B cell (primary cell): ENCODE measurements at regions not wholly inside any gene's neighbourhood (a gene's known extent, or its start where the extent isn't known, plus 50 kb on each side); places are given as distances from the start of the nearest gene placed in this dataset.

ENCODE experiments used
- ATAC-seq: fragments of 200-7000 bp; cut with Tn5 transposase; one replicate; pipeline ENCODE4 v1.10.0; 2021; ENCODE audit warnings: low read depth, mild to moderate bottlenecking, moderate number of reproducible peaks, moderate library complexity
- CTCF ChIA-PET: fragments of 350-600 bp; sonication (Branson Sonifier 250); formaldehyde crosslinking; loops from one replicate; lab custom pipeline; 2021; ENCODE audit warnings: antibody characterized with exemption, inconsistent platforms; lab: Charles Lee
- POLR2A ChIA-PET: fragments of 350-600 bp; sonication (Branson Sonifier 250); formaldehyde crosslinking; loops from one replicate; lab custom pipeline; 2021; ENCODE audit warnings: antibody characterized with exemption; lab: Charles Lee
- DNase-seq: peaks from one replicate; pipeline ENCODE4 v3.0.0; 2013
- H2AFZ ChIP-seq: 2 replicates; pipeline ENCODE4 v1.6.1; 2012; ENCODE audit warnings: mild to moderate bottlenecking, low read depth, low read length; ENCODE audit not compliant: insufficient read depth, poor library complexity, severe bottlenecking
- H3K27ac ChIP-seq, 2 donors: 1 replicate in 1 of 2; 2 replicates in 1 of 2; pipeline ENCODE4 v1.5.1; 2012 to 2013; ENCODE audit warnings: low read length in 2 of 2, mild to moderate bottlenecking in 2 of 2, moderate library complexity in 1 of 2
- H3K27me3 ChIP-seq, 4 experiments: fragments of 200-600 bp in 1 of 4; sonication (generic) in 1 of 4; replicated peaks in 1 of 4; 1 replicate in 2 of 4; 2 replicates in 2 of 4; pipeline versions ENCODE4 v1.6.1 to v1.7.0; 2013 to 2016; ENCODE audit warnings: low read length in 3 of 4, mild to moderate bottlenecking in 2 of 4, mixed read lengths in 1 of 4, moderate library complexity in 1 of 4; ENCODE audit not compliant: insufficient read depth in 4 of 4, control insufficient read depth in 3 of 4; ENCODE audit errors: control extremely low read depth in 1 of 4
- H3K36me3 ChIP-seq, 2 experiments: replicated peaks in 1 of 2; 1 replicate in 1 of 2; 2 replicates in 1 of 2; pipeline versions ENCODE4 v1.6.1 to v1.7.1; 2013; ENCODE audit warnings: low read length in 1 of 2; ENCODE audit not compliant: insufficient read depth in 2 of 2, control insufficient read depth in 1 of 2; ENCODE audit errors: control extremely low read depth in 1 of 2, extremely low read depth in 1 of 2
- H3K4me1 ChIP-seq, 2 donors: fragments of 200-600 bp in 1 of 2; sonication (generic) in 1 of 2; 1 replicate in 1 of 2; 2 replicates in 1 of 2; pipeline versions ENCODE4 v1.5.1 to v1.6.1; 2013 to 2017; ENCODE audit warnings: low read length in 2 of 2; ENCODE audit not compliant: control insufficient read depth in 2 of 2, insufficient read depth in 2 of 2
- H3K4me2 ChIP-seq: replicated peaks from 2 replicates; pipeline ENCODE3; 2012; ENCODE audit warnings: mild to moderate bottlenecking, low read depth, low read length; ENCODE audit not compliant: poor library complexity, severe bottlenecking
- H3K4me3 ChIP-seq, 5 experiments: fragments of 200-600 bp in 1 of 5; sonication (generic) in 1 of 5; 1 replicate in 3 of 5; 2 replicates in 2 of 5; pipeline versions ENCODE4 v1.5.1 to v1.7.0; 2011 to 2016; ENCODE audit warnings: low read length in 4 of 5, mild to moderate bottlenecking in 4 of 5, low read depth in 2 of 5, control low read depth in 1 of 5, moderate library complexity in 1 of 5; ENCODE audit not compliant: insufficient read depth in 1 of 5; ENCODE audit errors: control extremely low read depth in 1 of 5, extremely low read depth in 1 of 5
- H3K79me2 ChIP-seq: fragments of 200-600 bp; sonication (generic); one replicate; pipeline ENCODE4 v1.6.0; 2016; ENCODE audit warnings: low read length; ENCODE audit not compliant: control insufficient read depth, insufficient read depth
- H3K9ac ChIP-seq: fragments of 200-600 bp; sonication (generic); 2 replicates; pipeline ENCODE4 v1.6.1; 2017; ENCODE audit warnings: mild to moderate bottlenecking, low read length, moderate library complexity
- H3K9me3 ChIP-seq, 3 donors: one replicate each; pipeline versions ENCODE4 v1.6.1 to v1.7.1; 2013; ENCODE audit warnings: low read length in 2 of 3; ENCODE audit not compliant: control insufficient read depth in 2 of 3, insufficient read depth in 1 of 3; ENCODE audit errors: control extremely low read depth in 1 of 3
- H4K20me1 ChIP-seq: 2 replicates; pipeline ENCODE4 v1.6.0; 2012; ENCODE audit warnings: mild to moderate bottlenecking, low read length; ENCODE audit not compliant: insufficient read depth, control insufficient read depth, poor library complexity, severe bottlenecking
- H3K27ac Mint-ChIP-seq: one replicate; pipeline ENCODE4 v1.8.0; 2021; ENCODE audit warnings: mixed read lengths
- H3K27me3 Mint-ChIP-seq: one replicate; pipeline ENCODE4 v1.8.0; 2021; ENCODE audit warnings: mixed read lengths
- H3K4me1 Mint-ChIP-seq: one replicate; pipeline ENCODE4 v1.8.0; 2021; ENCODE audit warnings: mixed read lengths
- H3K4me3 Mint-ChIP-seq: one replicate; pipeline ENCODE4 v1.8.0; 2021; ENCODE audit warnings: mixed read lengths
- H3K9me3 Mint-ChIP-seq: one replicate; pipeline ENCODE4 v1.8.0; 2022; ENCODE audit warnings: mixed read lengths; ENCODE audit not compliant: insufficient read depth
- CTCF ChIP-seq: fragments of 200-600 bp; IDR thresholded peaks from one replicate; pipeline ENCODE4 v1.8.0; 2022; ENCODE audit warnings: antibody characterized with exemption, mild to moderate bottlenecking
- EZH2 ChIP-seq: IDR thresholded peaks from 2 replicates; pipeline ENCODE4 v1.6.1; 2012; ENCODE audit warnings: borderline replicate concordance, low read depth, mild to moderate bottlenecking, moderate library complexity, low read length; ENCODE audit not compliant: insufficient read depth, poor library complexity, severe bottlenecking
- WGBS: methylation state at CpG from one replicate; pipeline ENCODE4 v1.1.5; 2013; ENCODE audit warnings: missing lambda C conversion rate; ENCODE audit not compliant: insufficient coverage; 5-methylcytosine and 5-hydroxymethylcytosine counted together
- intact Hi-C: fragments of 100-400 bp; cut with micrococcal nuclease; formaldehyde crosslinking; loops from one replicate; pipeline ENCODE4 v1.10.0; 2022

DNA sequence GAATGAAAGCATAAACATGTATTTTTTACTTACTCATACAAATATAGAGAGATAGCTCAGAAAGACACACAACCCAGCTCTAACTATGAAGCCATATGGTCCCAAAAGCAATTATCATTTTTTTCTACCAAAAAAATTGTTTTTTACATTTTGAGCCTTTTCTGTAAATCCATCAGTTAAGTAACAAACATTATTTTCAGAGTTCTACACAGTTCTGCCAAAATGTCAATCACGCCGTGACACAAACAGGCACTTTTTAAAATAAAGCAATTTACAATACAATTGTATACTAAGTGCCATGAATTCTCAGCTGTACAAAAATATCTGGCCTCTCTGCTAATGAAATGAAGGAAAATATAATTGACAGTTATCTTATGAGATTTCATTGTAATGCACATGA, 201.4 kb upstream of the ID4 start:
- Mint-ChIP-seq H3K4me1 (no peaks in the 10 kb centered on the region), H3K27me3 (no peaks in the 10 kb centered on the region), H3K4me3 (no peak overlapping the region), H3K9me3 (no peaks in the 10 kb centered on the region), H3K27ac (no peak overlapping the region)
- no peaks in the 10 kb centered on the region for H3K36me3 ChIP-seq
- H3K27ac ChIP-seq: no peak overlapping the region
- no peak overlapping the region for H3K4me2 ChIP-seq
- DNase-seq (no peak), ATAC-seq (no peak)
- ChIA-PET CTCF (no interaction called here), POLR2A (no interaction called here)
- H3K4me3 ChIP-seq: no peak overlapping the region
- H4K20me1 ChIP-seq: no peaks in the 10 kb centered on the region
- H2AFZ ChIP-seq: no peak overlapping the region
- H3K4me1 ChIP-seq: no peaks in the 10 kb centered on the region
- TF ChIP-seq CTCF (no peak), EZH2 (no peak)
- no peak overlapping the region for H3K9ac ChIP-seq
- H3K9me3 ChIP-seq: peaks cover 0 to 4% (median 0%) of the 10 kb centered on the region in 3 donors
- H3K79me2 ChIP-seq: no peaks in the 10 kb centered on the region
- no peaks in the 10 kb centered on the region for H3K27me3 ChIP-seq
- WGBS: no CpG with 5 or more reads among the region's 2 CpGs
- intact Hi-C loops: no loop called here

- H3K27ac Mint-ChIP-seq: no peak overlapping the region
- H3K4me1 ChIP-seq: no peaks in the 10 kb centered on the region
- no peak overlapping the region for H3K4me2 ChIP-seq
- no peaks in the 10 kb centered on the region for H3K79me2 ChIP-seq
- H3K4me1 Mint-ChIP-seq: no peaks in the 10 kb centered on the region
- DNase-seq: no peak
- H3K9ac ChIP-seq: no peak overlapping the region
- H3K36me3 ChIP-seq: no peaks in the 10 kb centered on the region
- intact Hi-C loops: no loop called here
- H3K4me3 ChIP-seq: no peak overlapping the region
- no peak overlapping the region for H3K27ac ChIP-seq
- ChIA-PET POLR2A (no interaction called here), CTCF (no interaction called here)
- H2AFZ ChIP-seq: no peak overlapping the region
- ATAC-seq: no peak
- H3K9me3 ChIP-seq: peaks cover 0 to 4% (median 0%) of the 10 kb centered on the region in 3 donors
- H3K4me3 Mint-ChIP-seq: no peak overlapping the region
- H3K27me3 ChIP-seq: no peaks in the 10 kb centered on the region
- TF ChIP-seq EZH2: no peak
- TF ChIP-seq CTCF: no peak
- H3K9me3 Mint-ChIP-seq: no peaks in the 10 kb centered on the region
- no peaks in the 10 kb centered on the region for H3K27me3 Mint-ChIP-seq
- no CpG with 5 or more reads among the region's 1 CpG for WGBS
- H4K20me1 ChIP-seq: no peaks in the 10 kb centered on the region
These were observed 200.2 kb upstream of the ID4 start for GRCh38 chr6:19637010-19637409.
